ENCODE measurements at regions not wholly inside any gene's neighbourhood (a gene's known extent, or its start where the extent isn't known, plus 50 kb on each side); places are given as distances from the start of the nearest gene placed in this dataset.

DNA sequence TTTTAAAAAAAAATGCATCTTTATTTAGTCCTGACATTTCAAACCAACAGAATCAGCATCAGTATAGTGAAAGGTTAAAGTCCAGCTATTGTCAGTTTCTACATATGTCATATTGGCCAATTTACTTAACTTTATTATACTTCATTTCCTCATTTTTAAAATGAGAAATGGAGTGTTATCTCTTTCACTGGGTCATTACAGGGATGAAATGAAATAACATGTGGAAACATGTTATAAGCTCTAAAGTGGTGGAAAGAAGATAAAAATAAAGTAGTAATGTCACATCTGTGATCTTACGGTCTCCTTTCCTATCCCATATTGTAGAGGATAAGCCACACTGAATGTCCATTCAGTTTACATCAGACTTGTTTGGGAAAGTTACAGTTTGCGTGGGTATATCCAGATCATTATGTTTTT lies 780.1 kb downstream of the TUSC7 start:
- H3K4me3 Mint-ChIP-seq, result no peak overlapping the region
- DNase-seq (ENCODE audit: low spot score), result no peak
- H3K27me3 Mint-ChIP-seq (ENCODE audit: insufficient read depth), result no peaks in the 10 kb centered on the region
- H3K4me1 Mint-ChIP-seq (ENCODE audit: low read depth), result no peaks in the 10 kb centered on the region
- no peaks in the 10 kb centered on the region for H3K9me3 Mint-ChIP-seq
- intact Hi-C loops (cut with micrococcal nuclease), result no loop called here
- H3K27ac Mint-ChIP-seq, result no peak overlapping the region
- no peaks in the 10 kb centered on the region for H3K36me3 Mint-ChIP-seq (ENCODE audit: low read depth)

DNA sequence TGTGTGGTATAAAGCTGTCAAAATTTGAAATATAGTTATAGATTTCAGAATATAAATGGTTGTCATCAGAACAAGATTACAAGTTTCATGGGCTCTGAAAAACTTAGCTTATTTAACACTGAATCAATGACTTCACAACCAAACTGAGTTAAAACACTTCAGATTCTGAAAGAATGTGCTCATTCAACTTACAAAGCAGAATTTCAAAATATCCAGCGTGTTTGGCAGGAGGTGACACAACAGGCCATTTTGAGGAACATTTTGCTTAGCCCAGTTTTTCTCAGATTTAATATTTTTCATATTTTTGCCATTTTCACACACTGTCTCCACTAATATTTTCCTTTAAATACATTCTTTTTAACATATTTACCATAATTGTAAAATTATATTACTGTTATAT lies 781.1 kb downstream of the TUSC7 start:
- intact Hi-C loops (cut with micrococcal nuclease), result no loop called here
- Mint-ChIP-seq H3K36me3 (ENCODE audit: low read depth) (no peaks in the 10 kb centered on the region), H3K4me1 (ENCODE audit: low read depth) (no peaks in the 10 kb centered on the region), H3K9me3 (no peaks in the 10 kb centered on the region), H3K27me3 (ENCODE audit: insufficient read depth) (no peaks in the 10 kb centered on the region), H3K4me3 (no peak overlapping the region), H3K27ac (no peak overlapping the region)
- DNase-seq (ENCODE audit: low spot score), result no peak

DNA sequence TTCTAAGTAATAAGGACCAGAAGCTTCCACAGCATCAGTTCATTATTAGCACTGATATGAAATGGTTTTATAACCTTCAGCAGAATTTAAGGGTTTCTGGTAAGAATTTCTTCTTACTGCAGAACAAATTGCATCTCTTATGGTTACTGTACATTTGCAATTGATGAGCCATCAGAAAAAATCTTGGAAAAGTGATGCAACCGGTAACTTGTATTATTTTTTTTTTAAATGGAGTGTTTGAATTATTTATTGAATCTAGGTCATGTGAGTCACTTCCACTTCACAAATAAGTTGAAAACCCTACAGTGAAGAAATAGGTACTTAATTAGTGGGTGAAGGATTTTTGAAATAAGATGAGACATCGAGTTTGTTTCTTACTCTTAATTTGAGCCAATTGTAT lies 786.0 kb downstream of the TUSC7 start:
- no peaks in the 10 kb centered on the region for H3K27me3 Mint-ChIP-seq (ENCODE audit: insufficient read depth)
- no peaks in the 10 kb centered on the region for H3K36me3 Mint-ChIP-seq (ENCODE audit: low read depth)
- H3K4me3 Mint-ChIP-seq, result no peak overlapping the region
- intact Hi-C loops (cut with micrococcal nuclease), result no loop called here
- no peak for DNase-seq (ENCODE audit: low spot score)
- no peaks in the 10 kb centered on the region for H3K4me1 Mint-ChIP-seq (ENCODE audit: low read depth)
- H3K27ac Mint-ChIP-seq, result no peak overlapping the region
- no peaks in the 10 kb centered on the region for H3K9me3 Mint-ChIP-seq

DNA sequence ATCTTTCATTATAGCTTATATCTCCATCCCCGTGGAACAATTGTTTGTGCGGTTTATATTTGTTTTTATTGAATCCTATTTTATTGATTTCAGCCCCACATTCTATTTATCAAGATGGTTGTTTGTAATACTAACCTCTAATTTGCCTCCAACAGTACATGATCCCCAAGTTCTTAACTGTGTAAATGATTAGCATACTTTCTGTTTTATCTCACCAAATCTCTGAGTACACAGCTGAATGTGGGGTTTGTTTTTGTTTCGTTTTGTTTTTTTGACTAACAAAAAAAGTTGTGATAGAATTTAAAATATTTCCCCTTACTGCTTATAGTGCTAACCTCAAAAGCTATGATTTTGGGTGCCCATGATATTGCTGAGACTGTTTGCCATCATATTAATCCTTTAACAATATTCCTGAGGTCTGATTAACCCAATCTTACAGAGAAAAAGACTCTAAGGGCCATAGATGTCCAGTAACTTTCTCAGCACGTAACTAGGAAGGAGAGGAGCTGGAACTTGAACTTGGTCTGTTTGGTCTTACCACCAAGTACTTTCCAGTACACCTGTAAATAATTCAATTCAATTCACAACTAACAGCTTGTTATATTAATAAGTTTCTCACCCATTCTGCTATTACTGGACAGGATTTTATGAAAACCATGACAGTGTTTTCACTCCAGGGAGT lies 789.8 kb downstream of the TUSC7 start:
- no peak for DNase-seq (ENCODE audit: low spot score)
- intact Hi-C loops (cut with micrococcal nuclease), result no loop called here
- no peak overlapping the region for H3K4me3 Mint-ChIP-seq

DNA sequence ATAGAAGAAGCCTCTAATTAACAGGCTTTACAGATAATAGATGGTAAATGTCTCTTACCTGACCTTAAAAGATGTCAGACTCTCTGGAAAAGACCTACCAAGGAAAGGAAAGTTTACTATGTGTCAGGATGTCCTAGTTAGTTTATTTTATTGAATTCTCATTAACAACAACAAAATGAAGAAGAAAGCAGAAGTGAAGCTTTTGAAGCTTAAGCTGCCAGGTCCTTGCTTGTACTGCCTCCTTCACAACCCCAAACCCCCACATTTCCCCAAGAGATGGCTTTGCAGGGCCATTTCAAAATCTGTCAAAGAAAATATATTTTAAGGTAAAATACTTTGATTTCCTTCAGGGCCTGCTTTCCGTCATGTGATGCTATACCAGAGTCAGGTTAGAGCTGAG lies 798.4 kb downstream of the TUSC7 start:
- no peak overlapping the region for H3K4me3 Mint-ChIP-seq
- no peak overlapping the region for H3K27ac Mint-ChIP-seq
- H3K4me1 Mint-ChIP-seq (ENCODE audit: low read depth), result no peaks in the 10 kb centered on the region
- intact Hi-C loops (cut with micrococcal nuclease), result no loop called here
- DNase-seq (ENCODE audit: low spot score), result no peak
- H3K9me3 Mint-ChIP-seq, result no peaks in the 10 kb centered on the region
- no peaks in the 10 kb centered on the region for H3K36me3 Mint-ChIP-seq (ENCODE audit: low read depth)
- no peaks in the 10 kb centered on the region for H3K27me3 Mint-ChIP-seq (ENCODE audit: insufficient read depth)

More for the DNA sequence above, 789.8 kb downstream of the TUSC7 start:
- Mint-ChIP-seq H3K27ac (no peak overlapping the region), H3K9me3 (no peaks in the 10 kb centered on the region), H3K4me1 (ENCODE audit: low read depth) (no peaks in the 10 kb centered on the region), H3K27me3 (ENCODE audit: insufficient read depth) (no peaks in the 10 kb centered on the region), H3K36me3 (ENCODE audit: low read depth) (no peaks in the 10 kb centered on the region)

DNA sequence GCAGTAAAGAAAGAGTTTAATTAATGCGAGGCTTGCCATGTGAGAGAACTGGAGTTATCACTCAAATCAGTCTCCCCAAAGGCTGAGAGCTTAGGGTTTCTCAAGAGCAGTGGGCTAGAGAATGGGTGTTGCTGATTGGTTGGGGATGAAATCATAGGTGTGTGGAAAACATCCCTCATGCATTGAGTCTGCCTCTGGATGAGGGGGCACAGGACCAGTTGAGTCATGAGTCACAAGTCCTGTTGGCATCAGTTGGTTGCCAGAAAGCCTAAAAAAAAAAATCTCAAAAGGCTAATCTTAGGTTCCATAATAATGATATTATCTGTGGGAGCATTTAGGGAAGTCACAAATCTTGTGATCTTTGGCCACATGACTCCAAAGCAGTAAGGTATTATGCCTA lies 800.3 kb downstream of the TUSC7 start:
- DNase-seq (ENCODE audit: low spot score), result no peak

DNA sequence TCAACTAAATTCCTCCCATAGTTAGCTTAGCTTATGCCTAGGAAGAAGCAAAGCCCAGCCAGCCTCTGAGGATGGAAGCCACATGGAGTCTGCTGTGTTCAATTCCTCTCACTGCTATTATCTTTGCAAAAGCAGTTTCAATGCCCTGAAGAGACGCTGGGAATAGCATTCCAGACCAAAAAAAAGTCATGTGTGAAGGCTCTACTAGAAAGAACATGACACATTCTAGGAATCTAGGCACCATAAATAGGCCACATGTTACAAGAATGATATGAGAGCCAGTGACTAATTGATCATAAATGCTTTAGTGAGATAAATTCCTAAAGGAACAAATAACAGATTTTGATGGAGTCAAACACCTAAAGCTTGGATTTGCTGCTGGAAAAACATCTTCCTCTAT lies 800.8 kb downstream of the TUSC7 start:
- no peak overlapping the region for H3K27ac Mint-ChIP-seq
- DNase-seq (ENCODE audit: low spot score), result no peak
- intact Hi-C loops (cut with micrococcal nuclease), result no loop called here
- no peaks in the 10 kb centered on the region for H3K9me3 Mint-ChIP-seq
- H3K4me1 Mint-ChIP-seq (ENCODE audit: low read depth), result no peaks in the 10 kb centered on the region
- H3K4me3 Mint-ChIP-seq, result no peak overlapping the region
- no peaks in the 10 kb centered on the region for H3K36me3 Mint-ChIP-seq (ENCODE audit: low read depth)
- H3K27me3 Mint-ChIP-seq (ENCODE audit: insufficient read depth), result no peaks in the 10 kb centered on the region

More for the DNA sequence above, 800.3 kb downstream of the TUSC7 start:
- Mint-ChIP-seq H3K36me3 (ENCODE audit: low read depth) (no peaks in the 10 kb centered on the region), H3K9me3 (no peaks in the 10 kb centered on the region), H3K27me3 (ENCODE audit: insufficient read depth) (no peaks in the 10 kb centered on the region), H3K27ac (no peak overlapping the region), H3K4me1 (ENCODE audit: low read depth) (no peaks in the 10 kb centered on the region), H3K4me3 (no peak overlapping the region)
- intact Hi-C loops (cut with micrococcal nuclease), result no loop called here

DNA sequence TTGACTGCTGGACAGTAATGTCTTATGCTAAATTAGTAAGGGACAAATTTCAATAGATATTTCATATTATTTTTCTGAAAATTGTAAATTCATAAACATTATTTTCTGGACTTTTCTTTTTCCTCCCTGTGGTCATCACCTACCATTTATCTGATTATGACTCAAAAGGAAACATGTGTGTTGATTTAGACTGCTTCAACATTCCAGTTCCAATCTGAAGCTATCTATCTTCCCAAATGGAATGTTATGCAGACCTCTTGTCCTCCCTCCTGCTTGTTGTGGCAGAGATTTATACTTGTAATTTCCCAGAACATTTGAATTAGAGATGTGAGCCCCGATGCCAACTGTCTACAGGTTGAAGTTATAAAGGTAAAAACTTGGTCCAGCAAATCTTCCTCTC lies 803.4 kb downstream of the TUSC7 start:
- DNase-seq (ENCODE audit: low spot score), result no peak
- Mint-ChIP-seq H3K27me3 (ENCODE audit: insufficient read depth) (no peaks in the 10 kb centered on the region), H3K9me3 (no peaks in the 10 kb centered on the region), H3K27ac (no peak overlapping the region), H3K36me3 (ENCODE audit: low read depth) (no peaks in the 10 kb centered on the region), H3K4me1 (ENCODE audit: low read depth) (no peaks in the 10 kb centered on the region), H3K4me3 (no peak overlapping the region)
- intact Hi-C loops (cut with micrococcal nuclease), result no loop called here

DNA sequence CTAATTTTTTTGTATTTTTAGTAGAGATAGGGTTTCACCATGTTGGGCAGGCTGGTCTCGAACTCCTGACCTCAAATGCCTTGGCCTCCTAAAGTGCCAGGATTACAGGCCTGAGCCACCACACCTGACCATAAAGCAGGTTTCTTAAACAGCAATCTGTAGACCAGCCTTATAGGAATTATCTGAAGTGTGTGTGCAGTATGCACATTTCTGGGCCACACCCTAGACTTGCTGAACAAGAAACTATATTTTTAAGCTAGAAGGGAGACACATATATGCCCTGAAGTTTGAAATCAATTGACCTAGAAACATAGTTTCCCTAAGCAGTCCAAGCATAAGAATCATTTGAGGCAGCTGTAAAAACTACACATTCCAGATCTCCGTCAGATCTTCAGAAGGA lies 805.7 kb downstream of the TUSC7 start:
- H3K27me3 Mint-ChIP-seq (ENCODE audit: insufficient read depth), result no peaks in the 10 kb centered on the region
- H3K4me1 Mint-ChIP-seq (ENCODE audit: low read depth), result no peaks in the 10 kb centered on the region
- intact Hi-C loops (cut with micrococcal nuclease), result no loop called here
- no peak overlapping the region for H3K4me3 Mint-ChIP-seq
- no peak for DNase-seq (ENCODE audit: low spot score)
- H3K36me3 Mint-ChIP-seq (ENCODE audit: low read depth), result no peaks in the 10 kb centered on the region
- no peak overlapping the region for H3K27ac Mint-ChIP-seq
- H3K9me3 Mint-ChIP-seq, result no peaks in the 10 kb centered on the region

DNA sequence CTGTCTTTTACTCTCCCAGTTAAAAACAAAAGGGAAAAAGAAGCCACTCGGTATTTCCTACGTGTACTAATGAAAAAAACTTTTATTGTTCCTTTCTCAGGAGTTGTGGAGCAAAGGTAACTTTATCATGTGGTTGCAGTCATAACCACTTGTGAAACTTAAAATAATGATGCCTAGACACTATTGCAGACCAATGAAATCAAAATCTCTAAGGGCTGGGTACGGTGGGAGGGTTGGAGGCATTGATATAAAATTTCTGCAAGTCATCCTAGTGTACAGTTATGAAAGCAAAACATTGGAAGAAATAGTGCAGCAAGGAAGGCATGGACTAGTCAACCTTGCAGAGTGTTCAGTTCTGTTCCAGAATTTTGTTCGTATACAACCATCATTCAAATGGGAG lies 808.8 kb downstream of the TUSC7 start:
- no peak for DNase-seq (ENCODE audit: low spot score)
- no peaks in the 10 kb centered on the region for H3K9me3 Mint-ChIP-seq
- intact Hi-C loops (cut with micrococcal nuclease), result no loop called here
- H3K36me3 Mint-ChIP-seq (ENCODE audit: low read depth), result no peaks in the 10 kb centered on the region
- H3K4me3 Mint-ChIP-seq, result no peak overlapping the region
- no peak overlapping the region for H3K27ac Mint-ChIP-seq
- H3K4me1 Mint-ChIP-seq (ENCODE audit: low read depth), result no peaks in the 10 kb centered on the region
- no peaks in the 10 kb centered on the region for H3K27me3 Mint-ChIP-seq (ENCODE audit: insufficient read depth)

DNA sequence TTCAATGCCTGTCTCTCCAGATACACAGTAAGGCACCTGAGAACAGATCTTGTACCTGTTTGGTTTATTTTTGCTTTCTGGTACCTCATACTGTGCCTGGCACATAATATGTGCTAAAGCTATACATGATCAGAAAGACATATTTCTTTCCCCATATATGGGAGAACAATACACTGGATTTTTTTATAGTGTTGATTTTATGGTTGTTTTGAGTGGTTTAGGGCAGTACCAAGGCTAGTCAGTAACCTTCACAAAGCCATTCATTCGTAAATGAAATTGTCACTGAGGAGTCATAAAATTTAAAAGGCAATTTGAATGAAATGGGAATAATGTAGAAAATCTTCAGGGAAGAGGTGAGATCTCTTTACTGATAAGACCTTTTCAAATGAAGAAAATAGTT lies 810.2 kb downstream of the TUSC7 start:
- Mint-ChIP-seq H3K36me3 (ENCODE audit: low read depth) (no peaks in the 10 kb centered on the region), H3K27ac (no peak overlapping the region), H3K4me3 (no peak overlapping the region), H3K4me1 (ENCODE audit: low read depth) (no peaks in the 10 kb centered on the region), H3K9me3 (no peaks in the 10 kb centered on the region), H3K27me3 (ENCODE audit: insufficient read depth) (no peaks in the 10 kb centered on the region)
- no peak for DNase-seq (ENCODE audit: low spot score)
- intact Hi-C loops (cut with micrococcal nuclease), result no loop called here

DNA sequence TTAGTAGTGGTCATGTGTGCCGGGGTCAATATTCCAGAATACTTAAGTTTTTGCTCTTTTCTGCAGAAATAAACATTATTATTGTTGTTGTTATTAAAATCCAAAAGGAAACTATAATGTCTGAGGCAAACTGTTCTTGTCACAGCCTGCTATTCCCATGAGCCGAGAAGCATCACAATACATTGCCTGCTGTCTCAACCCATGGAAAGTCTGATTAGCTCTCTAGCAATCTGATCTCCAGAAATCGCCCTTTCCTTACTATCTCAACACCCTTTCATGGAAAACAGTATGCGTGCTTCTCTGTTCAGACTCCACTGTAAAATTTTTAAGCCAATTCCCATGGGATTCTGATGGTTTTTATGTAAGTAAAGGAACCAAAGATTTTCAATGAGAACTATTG lies 811.0 kb downstream of the TUSC7 start:
- intact Hi-C loops (cut with micrococcal nuclease), result no loop called here
- Mint-ChIP-seq H3K4me1 (ENCODE audit: low read depth) (no peaks in the 10 kb centered on the region), H3K9me3 (no peaks in the 10 kb centered on the region), H3K36me3 (ENCODE audit: low read depth) (no peaks in the 10 kb centered on the region), H3K27me3 (ENCODE audit: insufficient read depth) (no peaks in the 10 kb centered on the region), H3K4me3 (no peak overlapping the region), H3K27ac (no peak overlapping the region)
- DNase-seq (ENCODE audit: low spot score), result no peak

DNA sequence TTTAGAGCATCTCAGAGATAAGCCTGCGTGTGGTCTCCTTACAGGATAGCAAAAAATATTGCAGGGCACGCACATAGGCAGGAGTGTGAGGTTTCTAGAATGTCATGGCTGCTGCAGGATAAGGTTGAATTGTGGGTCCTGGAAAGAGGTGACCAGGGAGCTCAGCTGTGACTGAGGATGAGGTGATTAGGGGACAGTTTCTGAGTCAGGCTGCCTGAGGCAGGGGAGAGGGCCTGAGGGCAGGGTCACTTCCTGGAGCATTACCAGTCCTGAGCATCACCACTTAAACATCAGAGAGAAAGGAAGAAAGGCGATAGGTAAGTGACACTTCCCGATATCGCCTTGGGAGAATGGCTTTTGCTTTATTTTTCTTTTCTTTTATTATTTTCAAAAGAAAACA lies 813.8 kb downstream of the TUSC7 start:
- DNase-seq (ENCODE audit: low spot score), result no peak
- Mint-ChIP-seq H3K27me3 (ENCODE audit: insufficient read depth) (no peaks in the 10 kb centered on the region), H3K4me3 (no peak overlapping the region), H3K4me1 (ENCODE audit: low read depth) (no peaks in the 10 kb centered on the region), H3K27ac (no peak overlapping the region), H3K9me3 (no peaks in the 10 kb centered on the region), H3K36me3 (ENCODE audit: low read depth) (no peaks in the 10 kb centered on the region)
- intact Hi-C loops (cut with micrococcal nuclease), result no loop called here

DNA sequence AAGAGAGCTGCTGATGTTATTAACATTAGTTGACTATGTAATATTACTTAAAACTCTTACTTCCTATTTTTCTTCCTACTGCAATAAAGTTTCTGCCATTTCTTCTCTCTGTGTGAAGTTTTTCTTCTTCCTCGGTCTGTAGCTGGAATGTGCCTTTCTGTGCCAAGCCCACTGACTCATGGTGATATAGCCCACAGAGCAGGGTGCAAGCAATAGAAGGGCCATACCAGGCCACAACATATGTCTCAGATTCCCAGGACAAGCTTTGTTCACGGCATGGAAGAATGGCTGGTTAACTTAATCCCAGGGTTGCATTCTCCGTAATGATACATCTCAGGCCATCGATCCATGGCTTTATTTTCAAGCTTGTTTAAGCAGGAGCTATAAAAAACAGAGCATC lies 815.3 kb downstream of the TUSC7 start:
- Mint-ChIP-seq H3K9me3 (no peaks in the 10 kb centered on the region), H3K4me3 (no peak overlapping the region), H3K4me1 (ENCODE audit: low read depth) (no peaks in the 10 kb centered on the region), H3K36me3 (ENCODE audit: low read depth) (no peaks in the 10 kb centered on the region), H3K27me3 (ENCODE audit: insufficient read depth) (no peaks in the 10 kb centered on the region), H3K27ac (no peak overlapping the region)
- intact Hi-C loops (cut with micrococcal nuclease), result no loop called here
- DNase-seq (ENCODE audit: low spot score), result no peak
